ENCODE measurements at regions not wholly inside any gene's neighbourhood (a gene's known extent, or its start where the extent isn't known, plus 50 kb on each side); places are given as distances from the start of the nearest gene placed in this dataset.
A peak's percentile ranks its signal among the peaks of the same experiment; 100 is the strongest.

DNA sequence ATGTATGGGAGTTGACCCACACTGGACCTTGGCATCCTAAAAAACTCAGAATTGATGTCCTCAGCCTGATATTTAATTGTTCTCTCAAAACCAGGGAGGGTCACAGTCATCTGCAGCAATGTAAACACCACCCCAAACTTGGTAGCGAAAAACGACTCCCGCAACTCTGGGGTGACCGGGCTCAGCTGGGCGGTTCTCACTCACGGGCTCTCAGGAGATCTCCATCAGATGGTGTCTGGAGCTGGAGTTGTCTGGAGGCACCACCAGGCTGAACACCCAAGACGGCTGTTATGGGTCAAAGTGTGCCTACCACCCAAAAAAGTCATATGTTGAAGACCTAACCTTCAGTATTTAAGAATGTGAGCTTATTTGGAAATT, 50.9 kb upstream of the NXT1 start:
- Histone ChIP-seq H4K20me1 (replicated peaks; ENCODE audit: insufficient read depth) (no peaks in the 10 kb centered on the region), H3F3A (replicated peaks; ENCODE audit: low read depth) (no peaks in the 10 kb centered on the region), H2AFZ (no peak overlapping the region), H3K27ac (ENCODE audit: low read depth) (no peak overlapping the region), H3K4me2 (no peak overlapping the region), H3K4me3 (no peak overlapping the region), H3K36me3 (ENCODE audit: insufficient read depth) (no peaks in the 10 kb centered on the region), H3K27me3 (ENCODE audit: insufficient read depth) (no peaks in the 10 kb centered on the region), H3K4me1 (ENCODE audit: insufficient read depth) (no peaks in the 10 kb centered on the region), H3K9me2 (ENCODE audit: insufficient read depth) (no peaks in the 10 kb centered on the region), H3K79me2 (replicated peaks; ENCODE audit: insufficient read depth) (no peaks in the 10 kb centered on the region)
- H3K9me3 Mint-ChIP-seq: no peaks in the 10 kb centered on the region; the same call in 2 of the 3 replicates
- ATAC-seq (no peak), DNase-seq (ENCODE audit: low spot score) (no peak)
- H3K4me1 Mint-ChIP-seq: peaks cover 10% of the 10 kb centered on the region
- no peaks in the 10 kb centered on the region for H3K36me3 Mint-ChIP-seq (ENCODE audit: low read depth)
- peaks cover 11% of the 10 kb centered on the region for H3K27me3 Mint-ChIP-seq (ENCODE audit: insufficient read depth, low read depth, poor library complexity)
- TF ChIP-seq ZNF331 (CRISPR knock-in tag; IDR thresholded peaks at IDR 0.05; ENCODE audit: low read depth): peak; percentile 65
- TF ChIP-seq, protein P1, sequence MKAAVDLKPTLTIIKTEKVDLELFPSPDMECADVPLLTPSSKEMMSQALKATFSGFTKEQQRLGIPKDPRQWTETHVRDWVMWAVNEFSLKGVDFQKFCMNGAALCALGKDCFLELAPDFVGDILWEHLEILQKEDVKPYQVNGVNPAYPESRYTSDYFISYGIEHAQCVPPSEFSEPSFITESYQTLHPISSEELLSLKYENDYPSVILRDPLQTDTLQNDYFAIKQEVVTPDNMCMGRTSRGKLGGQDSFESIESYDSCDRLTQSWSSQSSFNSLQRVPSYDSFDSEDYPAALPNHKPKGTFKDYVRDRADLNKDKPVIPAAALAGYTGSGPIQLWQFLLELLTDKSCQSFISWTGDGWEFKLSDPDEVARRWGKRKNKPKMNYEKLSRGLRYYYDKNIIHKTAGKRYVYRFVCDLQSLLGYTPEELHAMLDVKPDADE (IDR thresholded peaks at IDR 0.05): no peak
- TF ChIP-seq CREB1 (CRISPR knock-in tag; IDR thresholded peaks at IDR 0.05; ENCODE audit: low read depth): no peak
- H3K27ac Mint-ChIP-seq: no peak overlapping the region
- no peak overlapping the region for H3K4me3 Mint-ChIP-seq

GRCh38 chr20:23298926-23299672, 51.5 kb upstream of the NXT1 start:
- H3K79me2 ChIP-seq (replicated peaks; ENCODE audit: insufficient read depth): no peaks in the 10 kb centered on the region
- Mint-ChIP-seq H3K27me3 (ENCODE audit: insufficient read depth, low read depth, poor library complexity) (peaks cover 11% of the 10 kb centered on the region), H3K4me3 (no peak overlapping the region), H3K27ac (no peak overlapping the region), H3K9me3 (no peaks in the 10 kb centered on the region; the same call in 2 of the 3 replicates), H3K36me3 (ENCODE audit: low read depth) (no peaks in the 10 kb centered on the region), H3K4me1 (peaks cover 10% of the 10 kb centered on the region)
- H3K27me3 ChIP-seq (ENCODE audit: insufficient read depth): no peaks in the 10 kb centered on the region
- no peak overlapping the region for H3K27ac ChIP-seq (ENCODE audit: low read depth)
- H3K4me3 ChIP-seq: no peak overlapping the region
- no peaks in the 10 kb centered on the region for H3K36me3 ChIP-seq (ENCODE audit: insufficient read depth)
- no peak for ATAC-seq
- no peaks in the 10 kb centered on the region for H3F3A ChIP-seq (replicated peaks; ENCODE audit: low read depth)
- no peaks in the 10 kb centered on the region for H3K9me2 ChIP-seq (ENCODE audit: insufficient read depth)
- H2AFZ ChIP-seq: no peak overlapping the region
- no peak overlapping the region for H3K4me2 ChIP-seq
- no peak for DNase-seq (ENCODE audit: low spot score)
- H4K20me1 ChIP-seq (replicated peaks; ENCODE audit: insufficient read depth): no peaks in the 10 kb centered on the region
- no peaks in the 10 kb centered on the region for H3K4me1 ChIP-seq (ENCODE audit: insufficient read depth)
- no peak for TF ChIP-seq ZNF114 (CRISPR knock-in tag; IDR thresholded peaks at IDR 0.05)
- no peak for TF ChIP-seq CREB1 (CRISPR knock-in tag; IDR thresholded peaks at IDR 0.05; ENCODE audit: low read depth)
- TF ChIP-seq, protein P2, sequence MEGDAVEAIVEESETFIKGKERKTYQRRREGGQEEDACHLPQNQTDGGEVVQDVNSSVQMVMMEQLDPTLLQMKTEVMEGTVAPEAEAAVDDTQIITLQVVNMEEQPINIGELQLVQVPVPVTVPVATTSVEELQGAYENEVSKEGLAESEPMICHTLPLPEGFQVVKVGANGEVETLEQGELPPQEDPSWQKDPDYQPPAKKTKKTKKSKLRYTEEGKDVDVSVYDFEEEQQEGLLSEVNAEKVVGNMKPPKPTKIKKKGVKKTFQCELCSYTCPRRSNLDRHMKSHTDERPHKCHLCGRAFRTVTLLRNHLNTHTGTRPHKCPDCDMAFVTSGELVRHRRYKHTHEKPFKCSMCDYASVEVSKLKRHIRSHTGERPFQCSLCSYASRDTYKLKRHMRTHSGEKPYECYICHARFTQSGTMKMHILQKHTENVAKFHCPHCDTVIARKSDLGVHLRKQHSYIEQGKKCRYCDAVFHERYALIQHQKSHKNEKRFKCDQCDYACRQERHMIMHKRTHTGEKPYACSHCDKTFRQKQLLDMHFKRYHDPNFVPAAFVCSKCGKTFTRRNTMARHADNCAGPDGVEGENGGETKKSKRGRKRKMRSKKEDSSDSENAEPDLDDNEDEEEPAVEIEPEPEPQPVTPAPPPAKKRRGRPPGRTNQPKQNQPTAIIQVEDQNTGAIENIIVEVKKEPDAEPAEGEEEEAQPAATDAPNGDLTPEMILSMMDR (conservative IDR thresholded peaks at IDR 0.05; ENCODE audit: low read depth in 2 of 2): no peak
- no peak for TF ChIP-seq EZH2phosphoT487 (IDR thresholded peaks at IDR 0.05; ENCODE audit: unreplicated experiment)
- TF ChIP-seq JUNB (IDR thresholded peaks at IDR 0.05; ENCODE audit: unreplicated experiment): no peak
- TF ChIP-seq ZNF331 (CRISPR knock-in tag; IDR thresholded peaks at IDR 0.05; ENCODE audit: low read depth): no peak
- TF ChIP-seq ZNF462 (CRISPR knock-in tag; IDR thresholded peaks at IDR 0.05): no peak
- TF ChIP-seq NANOG (IDR thresholded peaks at IDR 0.05; ENCODE audit: borderline replicate concordance): no peak
